HAP-1 (cell line): ENCODE measurements at regions not wholly inside any gene's neighbourhood (a gene's known extent, or its start where the extent isn't known, plus 50 kb on each side); places are given as distances from the start of the nearest gene placed in this dataset.

Experiments
- DNase-seq, 2 experiments: peaks; one replicate each; pipeline ENCODE4 v3.0.0-alpha.2; 2016 to 2020; ENCODE audit warnings: low spot score in 2 of 2
- H3K27me3 ChIP-seq: fragments of 250-450 bp; sonication (Bioruptor Pico); 2 replicates; pipeline ENCODE4 v1.5.1; 2020; ENCODE audit warnings: low read depth, mild to moderate bottlenecking, moderate library complexity
- H3K36me3 ChIP-seq: fragments of 250-450 bp; sonication (Bioruptor Pico); replicated peaks from 2 replicates; pipeline ENCODE4 v1.5.1; 2020; ENCODE audit warnings: mild to moderate bottlenecking
- H3K4me1 ChIP-seq: fragments of 250-450 bp; sonication (Bioruptor Pico); 2 replicates; pipeline ENCODE4 v1.5.1; 2020; ENCODE audit warnings: mild to moderate bottlenecking
- H3K4me3 ChIP-seq: fragments of 250-450 bp; sonication (Bioruptor Pico); 2 replicates; pipeline ENCODE4 v1.5.1; 2020; ENCODE audit warnings: mild to moderate bottlenecking, moderate library complexity
- H3K9me3 ChIP-seq: fragments of 250-450 bp; sonication (Bioruptor Pico); 2 replicates; pipeline ENCODE4 v1.5.1; 2020; ENCODE audit warnings: mild to moderate bottlenecking, moderate library complexity
- in situ Hi-C: fragments of 300-500 bp; cut with MboI; formaldehyde crosslinking; loops from 3 replicates; pipeline ENCODE4 v1.14.3; 2020; ENCODE audit warnings: low sequenced_read_pairs, inconsistent platforms, mixed read lengths

- Histone ChIP-seq H3K9me3 (no peaks in the 10 kb centered on the region), H3K4me3 (no peak overlapping the region), H3K36me3 (no peaks in the 10 kb centered on the region), H3K4me1 (no peaks in the 10 kb centered on the region), H3K27me3 (peaks cover 8% of the 10 kb centered on the region; the same call in 1 of the 2 replicates)
- in situ Hi-C loops: no loop called here
- no peak for DNase-seq
Observed at GRCh38 chr2:41926614-41927580, 120.9 kb upstream of the PKDCC start.

- Histone ChIP-seq H3K27me3 (peaks cover 13% of the 10 kb centered on the region), H3K4me1 (no peaks in the 10 kb centered on the region), H3K4me3 (no peak overlapping the region), H3K9me3 (no peaks in the 10 kb centered on the region), H3K36me3 (no peaks in the 10 kb centered on the region)
- no peak for DNase-seq
- in situ Hi-C loops: no loop called here
Observed at GRCh38 chr2:41927581-41928264, 120.1 kb upstream of the PKDCC start.

GRCh38 chr2:41928526-41928925 lies 119.3 kb upstream of the PKDCC start:
- DNase-seq: no peak
- Histone ChIP-seq H3K4me1 (no peaks in the 10 kb centered on the region), H3K27me3 (peaks cover 21% of the 10 kb centered on the region), H3K9me3 (no peaks in the 10 kb centered on the region), H3K4me3 (no peak overlapping the region), H3K36me3 (no peaks in the 10 kb centered on the region)
- in situ Hi-C loops: no loop called here

- no peaks in the 10 kb centered on the region for H3K4me1 ChIP-seq
- peaks cover 37% of the 10 kb centered on the region for H3K27me3 ChIP-seq
- no peak for DNase-seq
- no peaks in the 10 kb centered on the region for H3K9me3 ChIP-seq
- H3K4me3 ChIP-seq: no peak overlapping the region
- in situ Hi-C loops: no loop called here
- H3K36me3 ChIP-seq: no peaks in the 10 kb centered on the region
Observed at GRCh38 chr2:41930807-41931566, 116.8 kb upstream of the PKDCC start.

- Histone ChIP-seq H3K4me3 (no peak overlapping the region), H3K9me3 (no peaks in the 10 kb centered on the region), H3K36me3 (no peaks in the 10 kb centered on the region), H3K27me3 (peaks cover 39% of the 10 kb centered on the region), H3K4me1 (peaks cover 9% of the 10 kb centered on the region)
- in situ Hi-C loops: no loop called here
- no peak for DNase-seq
Observed at GRCh38 chr2:41932241-41933045, 115.4 kb upstream of the PKDCC start.

GRCh38 chr2:41933046-41933420 lies 114.8 kb upstream of the PKDCC start:
- H3K9me3 ChIP-seq: no peaks in the 10 kb centered on the region
- H3K27me3 ChIP-seq: peaks cover 39% of the 10 kb centered on the region
- in situ Hi-C loops: no loop called here
- H3K4me3 ChIP-seq: no peak overlapping the region
- H3K4me1 ChIP-seq: peaks cover 14% of the 10 kb centered on the region
- no peaks in the 10 kb centered on the region for H3K36me3 ChIP-seq
- DNase-seq: no peak

GRCh38 chr2:41933585-41934320 lies 114.1 kb upstream of the PKDCC start:
- no peaks in the 10 kb centered on the region for H3K36me3 ChIP-seq
- H3K27me3 ChIP-seq: peaks cover 39% of the 10 kb centered on the region
- no peak for DNase-seq
- H3K4me1 ChIP-seq: peaks cover 19% of the 10 kb centered on the region
- no peak overlapping the region for H3K4me3 ChIP-seq
- in situ Hi-C loops: no loop called here
- H3K9me3 ChIP-seq: no peaks in the 10 kb centered on the region

GRCh38 chr2:41934329-41934958 lies 113.4 kb upstream of the PKDCC start:
- no peaks in the 10 kb centered on the region for H3K36me3 ChIP-seq
- H3K27me3 ChIP-seq: peaks cover 39% of the 10 kb centered on the region
- peaks cover 19% of the 10 kb centered on the region for H3K4me1 ChIP-seq
- H3K9me3 ChIP-seq: no peaks in the 10 kb centered on the region
- no peak for DNase-seq
- H3K4me3 ChIP-seq: no peak overlapping the region
- in situ Hi-C loops: no loop called here

GRCh38 chr2:41935002-41935401 lies 112.8 kb upstream of the PKDCC start:
- H3K27me3 ChIP-seq: peaks cover 42% of the 10 kb centered on the region
- in situ Hi-C loops: no loop called here
- no peaks in the 10 kb centered on the region for H3K36me3 ChIP-seq
- H3K4me1 ChIP-seq: peaks cover 19% of the 10 kb centered on the region
- no peak overlapping the region for H3K4me3 ChIP-seq
- H3K9me3 ChIP-seq: no peaks in the 10 kb centered on the region
- DNase-seq: no peak

GRCh38 chr2:41935825-41936224 lies 112.0 kb upstream of the PKDCC start:
- in situ Hi-C loops: no loop called here
- no peak for DNase-seq
- no peaks in the 10 kb centered on the region for H3K36me3 ChIP-seq
- H3K4me1 ChIP-seq: peaks cover 19% of the 10 kb centered on the region
- no peak overlapping the region for H3K4me3 ChIP-seq
- H3K9me3 ChIP-seq: no peaks in the 10 kb centered on the region
- H3K27me3 ChIP-seq: peaks cover 43% of the 10 kb centered on the region

- in situ Hi-C loops: no loop called here
- peaks cover 43% of the 10 kb centered on the region for H3K27me3 ChIP-seq
- H3K9me3 ChIP-seq: no peaks in the 10 kb centered on the region
- no peak overlapping the region for H3K4me3 ChIP-seq
- no peaks in the 10 kb centered on the region for H3K36me3 ChIP-seq
- peaks cover 19% of the 10 kb centered on the region for H3K4me1 ChIP-seq
- DNase-seq: peak; percentile 51 to 72
Observed at GRCh38 chr2:41936771-41937463, 110.9 kb upstream of the PKDCC start.

- Histone ChIP-seq H3K27me3 (peaks cover 44% of the 10 kb centered on the region), H3K4me3 (no peak overlapping the region), H3K4me1 (peaks cover 19% of the 10 kb centered on the region), H3K36me3 (no peaks in the 10 kb centered on the region), H3K9me3 (no peaks in the 10 kb centered on the region)
- peak; percentile 89 to 98 for DNase-seq
- in situ Hi-C loops: no loop called here
Observed at GRCh38 chr2:41937464-41937906, 110.3 kb upstream of the PKDCC start.
